ENCODE measurements at regions not wholly inside any gene's neighbourhood (a gene's known extent, or its start where the extent isn't known, plus 50 kb on each side); places are given as distances from the start of the nearest gene placed in this dataset.

DNA sequence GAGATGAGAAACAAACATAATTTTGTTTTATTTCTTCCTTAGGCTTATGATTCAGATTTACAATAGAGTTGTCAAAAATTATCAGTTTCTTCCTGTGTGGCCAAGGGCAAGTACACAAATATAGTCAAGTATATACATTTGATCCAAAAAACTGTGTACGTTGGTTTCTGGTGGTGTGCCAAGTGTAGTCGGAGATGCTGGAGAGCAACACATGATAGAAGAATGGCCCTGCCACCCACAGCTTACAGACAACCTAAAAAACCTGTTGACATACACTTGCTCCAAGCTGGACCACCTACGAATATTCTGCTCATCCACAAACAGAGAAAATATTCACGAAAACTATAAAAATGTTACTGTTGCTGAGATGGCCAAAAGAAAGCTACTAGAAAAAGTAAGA, 890.8 kb upstream of the PHF14 start:
- no peak for ATAC-seq

GRCh38 chr7:10083766-10084165, 889.9 kb upstream of the PHF14 start:
- DNase-seq (ENCODE audit: low spot score): no peak
- no peaks in the 10 kb centered on the region for H3K36me3 Mint-ChIP-seq
- H3K27ac Mint-ChIP-seq: no peak overlapping the region
- H3K9me3 Mint-ChIP-seq: peaks cover 10% of the 10 kb centered on the region
- no peak for ATAC-seq
- no peak overlapping the region for H3K4me3 Mint-ChIP-seq
- no peaks in the 10 kb centered on the region for H3K4me1 Mint-ChIP-seq (ENCODE audit: low read depth in 2 of 2)
- no peaks in the 10 kb centered on the region for H3K27me3 Mint-ChIP-seq

More for the DNA sequence above, 890.8 kb upstream of the PHF14 start:
- Mint-ChIP-seq H3K36me3 (no peaks in the 10 kb centered on the region), H3K27ac (no peak overlapping the region), H3K4me3 (no peak overlapping the region), H3K9me3 (peaks cover 10% of the 10 kb centered on the region), H3K4me1 (ENCODE audit: low read depth in 2 of 2) (no peaks in the 10 kb centered on the region), H3K27me3 (no peaks in the 10 kb centered on the region)
- no peak for DNase-seq (ENCODE audit: low spot score)

- ATAC-seq: no peak
- no peak for DNase-seq (ENCODE audit: low spot score)
- H3K27me3 Mint-ChIP-seq: no peaks in the 10 kb centered on the region
- H3K4me3 Mint-ChIP-seq: no peak overlapping the region
- peaks cover 11% of the 10 kb centered on the region for H3K9me3 Mint-ChIP-seq
- no peaks in the 10 kb centered on the region for H3K36me3 Mint-ChIP-seq
- no peak overlapping the region for H3K27ac Mint-ChIP-seq
- H3K4me1 Mint-ChIP-seq (ENCODE audit: low read depth in 2 of 2): no peaks in the 10 kb centered on the region
Observed at GRCh38 chr7:10085231-10085630, 888.4 kb upstream of the PHF14 start.

DNA sequence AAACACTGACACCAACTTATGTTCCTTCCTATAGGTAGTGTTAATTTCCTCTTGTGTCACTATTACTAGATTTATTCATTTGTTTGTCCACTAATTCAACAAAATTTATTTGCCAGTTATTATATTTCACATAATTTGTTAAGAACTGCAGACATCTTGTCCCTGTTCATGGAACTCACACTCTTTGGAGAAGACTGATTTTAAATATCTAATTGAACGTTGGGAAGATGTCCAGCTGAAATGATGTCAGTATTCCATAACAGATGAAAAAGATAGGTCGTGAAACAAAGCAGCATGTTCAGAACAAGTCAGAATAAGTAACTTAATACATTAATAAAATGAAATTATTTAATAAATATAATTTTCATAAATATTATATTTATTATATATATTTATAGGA, 873.1 kb upstream of the PHF14 start:
- H3K27ac Mint-ChIP-seq: no peak overlapping the region
- no peak for DNase-seq (ENCODE audit: low spot score)
- no peaks in the 10 kb centered on the region for H3K9me3 Mint-ChIP-seq
- ATAC-seq: no peak
- H3K4me3 Mint-ChIP-seq: no peak overlapping the region
- no peaks in the 10 kb centered on the region for H3K36me3 Mint-ChIP-seq
- no peaks in the 10 kb centered on the region for H3K4me1 Mint-ChIP-seq (ENCODE audit: low read depth in 2 of 2)
- no peaks in the 10 kb centered on the region for H3K27me3 Mint-ChIP-seq

GRCh38 chr7:10101351-10101750, 872.3 kb upstream of the PHF14 start:
- no peaks in the 10 kb centered on the region for H3K4me1 Mint-ChIP-seq (ENCODE audit: low read depth in 2 of 2)
- no peak overlapping the region for H3K27ac Mint-ChIP-seq
- DNase-seq (ENCODE audit: low spot score) (no peak), ATAC-seq (no peak)
- H3K4me3 Mint-ChIP-seq: no peak overlapping the region
- H3K9me3 Mint-ChIP-seq: no peaks in the 10 kb centered on the region
- H3K36me3 Mint-ChIP-seq: no peaks in the 10 kb centered on the region
- H3K27me3 Mint-ChIP-seq: no peaks in the 10 kb centered on the region

DNA sequence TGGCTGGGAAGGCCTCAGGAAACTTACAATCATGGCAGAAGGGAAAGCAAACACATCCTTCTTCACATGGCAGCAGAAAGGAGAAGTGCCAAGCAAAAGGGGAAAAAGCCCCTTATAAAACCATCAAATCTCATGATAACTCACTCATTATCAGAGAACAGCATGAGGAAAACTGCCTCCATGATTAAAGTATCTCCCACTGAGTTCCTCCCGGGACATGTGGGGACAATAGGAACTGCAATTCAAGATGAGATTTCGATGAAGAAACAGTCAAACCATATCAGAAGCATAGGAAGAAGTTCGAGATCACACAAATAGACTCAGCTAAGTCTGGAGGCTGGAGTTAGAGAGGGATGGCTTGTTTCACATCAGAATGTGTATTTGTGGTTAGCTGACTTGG, 869.4 kb upstream of the PHF14 start:
- Mint-ChIP-seq H3K4me3 (no peak overlapping the region), H3K9me3 (no peaks in the 10 kb centered on the region), H3K27me3 (no peaks in the 10 kb centered on the region), H3K36me3 (no peaks in the 10 kb centered on the region), H3K4me1 (ENCODE audit: low read depth in 2 of 2) (no peaks in the 10 kb centered on the region), H3K27ac (no peak overlapping the region)
- DNase-seq (ENCODE audit: low spot score): no peak
- ATAC-seq: no peak

GRCh38 chr7:10106609-10107008, 867.1 kb upstream of the PHF14 start:
- DNase-seq (ENCODE audit: low spot score): no peak
- Mint-ChIP-seq H3K4me1 (ENCODE audit: low read depth in 2 of 2) (no peaks in the 10 kb centered on the region), H3K27ac (no peak overlapping the region), H3K27me3 (no peaks in the 10 kb centered on the region), H3K4me3 (no peak overlapping the region), H3K36me3 (no peaks in the 10 kb centered on the region), H3K9me3 (no peaks in the 10 kb centered on the region)
- ATAC-seq: no peak

DNA sequence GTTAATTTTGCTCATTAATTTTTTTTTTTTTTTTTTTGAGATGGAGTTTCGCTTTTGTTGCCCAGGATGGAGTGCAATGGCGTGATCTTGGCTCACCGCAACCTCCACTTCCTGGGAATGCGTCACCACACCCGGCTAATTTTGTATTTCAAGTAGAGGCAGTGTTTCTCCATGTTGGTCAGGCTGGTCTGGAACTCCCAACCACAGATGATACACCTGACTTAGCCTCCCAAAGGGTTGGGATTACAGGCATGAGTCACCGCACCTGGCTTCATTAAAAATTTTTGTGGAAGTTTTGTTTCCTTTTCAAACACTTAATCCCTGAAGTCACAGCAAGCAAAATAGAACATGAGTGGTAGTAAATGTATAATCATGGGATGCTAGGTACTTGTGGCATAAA, 857.2 kb upstream of the PHF14 start:
- Mint-ChIP-seq H3K4me1 (ENCODE audit: low read depth in 2 of 2) (no peaks in the 10 kb centered on the region), H3K27me3 (no peaks in the 10 kb centered on the region), H3K9me3 (peaks cover 13% of the 10 kb centered on the region), H3K36me3 (peaks cover 7% of the 10 kb centered on the region), H3K27ac (no peak overlapping the region), H3K4me3 (no peak overlapping the region)
- DNase-seq (ENCODE audit: low spot score) (no peak), ATAC-seq (no peak)

DNA sequence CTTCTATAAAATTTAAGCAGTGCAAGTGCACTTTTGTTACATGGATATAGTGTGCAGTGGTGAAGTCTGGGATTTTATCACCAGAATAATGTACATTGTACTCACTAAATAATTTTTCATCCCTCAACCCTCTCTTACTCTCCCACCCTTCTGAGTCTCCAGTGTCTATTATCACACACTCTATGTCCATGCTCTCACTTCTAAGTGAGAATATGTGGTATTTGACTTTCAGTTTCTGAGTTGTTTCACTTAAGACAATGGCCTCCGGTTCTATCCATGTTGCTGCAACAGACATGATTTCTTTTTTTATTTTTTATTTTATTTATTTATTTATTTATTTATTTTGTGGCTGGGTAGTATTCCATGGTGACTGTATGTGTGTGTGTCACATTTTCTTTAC, 855.9 kb upstream of the PHF14 start:
- Mint-ChIP-seq H3K9me3 (peaks cover 11% of the 10 kb centered on the region), H3K4me3 (no peak overlapping the region), H3K4me1 (ENCODE audit: low read depth in 2 of 2) (no peaks in the 10 kb centered on the region), H3K27ac (no peak overlapping the region), H3K36me3 (peaks cover 7% of the 10 kb centered on the region), H3K27me3 (no peaks in the 10 kb centered on the region)
- DNase-seq (ENCODE audit: low spot score) (no peak), ATAC-seq (no peak)

GRCh38 chr7:10120936-10121335, 852.7 kb upstream of the PHF14 start:
- Mint-ChIP-seq H3K36me3 (peaks cover 7% of the 10 kb centered on the region), H3K4me3 (no peak overlapping the region), H3K27ac (no peak overlapping the region), H3K27me3 (no peaks in the 10 kb centered on the region), H3K4me1 (ENCODE audit: low read depth in 2 of 2) (no peaks in the 10 kb centered on the region), H3K9me3 (peaks cover 9% of the 10 kb centered on the region)
- no peak for ATAC-seq
- no peak for DNase-seq (ENCODE audit: low spot score)

- H3K9me3 Mint-ChIP-seq: peaks cover 9% of the 10 kb centered on the region
- no peak overlapping the region for H3K4me3 Mint-ChIP-seq
- no peaks in the 10 kb centered on the region for H3K4me1 Mint-ChIP-seq (ENCODE audit: low read depth in 2 of 2)
- H3K36me3 Mint-ChIP-seq: peaks cover 7% of the 10 kb centered on the region
- no peak for ATAC-seq
- no peak for DNase-seq (ENCODE audit: low spot score)
- no peak overlapping the region for H3K27ac Mint-ChIP-seq
- no peaks in the 10 kb centered on the region for H3K27me3 Mint-ChIP-seq
Observed at GRCh38 chr7:10121631-10122030, 852.0 kb upstream of the PHF14 start.

DNA sequence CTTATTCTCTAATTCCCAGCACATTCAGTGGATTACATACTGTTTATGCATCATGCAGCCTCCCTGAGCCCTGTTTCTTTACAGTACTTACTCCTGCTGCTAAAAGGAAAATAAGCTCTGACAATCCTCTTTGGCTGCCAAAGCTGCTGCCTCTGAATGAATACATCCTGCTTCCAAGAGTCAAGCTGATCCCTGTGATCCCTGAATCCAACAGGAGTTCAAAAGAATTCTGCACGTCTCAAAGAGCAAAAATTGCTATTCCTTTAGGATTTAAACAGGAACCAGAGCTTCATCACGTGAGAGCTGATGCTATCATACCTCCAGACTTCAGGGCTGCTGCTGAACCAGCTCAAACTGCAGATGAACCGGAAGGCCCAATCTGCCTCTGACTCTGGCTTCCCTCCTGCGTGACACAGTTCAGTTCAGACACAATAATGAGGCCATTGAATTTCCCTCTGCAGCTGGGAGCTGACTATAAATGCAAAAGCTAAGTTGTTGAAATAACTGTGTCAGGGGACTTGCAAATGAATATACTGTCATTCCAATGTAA, 851.0 kb upstream of the PHF14 start:
- peaks cover 4% of the 10 kb centered on the region for H3K36me3 Mint-ChIP-seq
- no peak for ATAC-seq
- no peak for DNase-seq (ENCODE audit: low spot score)
- H3K4me3 Mint-ChIP-seq: no peak overlapping the region
- no peaks in the 10 kb centered on the region for H3K27me3 Mint-ChIP-seq
- no peaks in the 10 kb centered on the region for H3K4me1 Mint-ChIP-seq (ENCODE audit: low read depth in 2 of 2)
- peaks cover 6% of the 10 kb centered on the region for H3K9me3 Mint-ChIP-seq
- no peak overlapping the region for H3K27ac Mint-ChIP-seq

- Mint-ChIP-seq H3K36me3 (no peaks in the 10 kb centered on the region), H3K27me3 (no peaks in the 10 kb centered on the region), H3K4me3 (no peak overlapping the region), H3K27ac (no peak overlapping the region), H3K4me1 (ENCODE audit: low read depth in 2 of 2) (no peaks in the 10 kb centered on the region), H3K9me3 (peaks cover 3% of the 10 kb centered on the region)
- DNase-seq (ENCODE audit: low spot score) (no peak), ATAC-seq (no peak)
Observed at GRCh38 chr7:10128748-10129147, 844.9 kb upstream of the PHF14 start.

DNA sequence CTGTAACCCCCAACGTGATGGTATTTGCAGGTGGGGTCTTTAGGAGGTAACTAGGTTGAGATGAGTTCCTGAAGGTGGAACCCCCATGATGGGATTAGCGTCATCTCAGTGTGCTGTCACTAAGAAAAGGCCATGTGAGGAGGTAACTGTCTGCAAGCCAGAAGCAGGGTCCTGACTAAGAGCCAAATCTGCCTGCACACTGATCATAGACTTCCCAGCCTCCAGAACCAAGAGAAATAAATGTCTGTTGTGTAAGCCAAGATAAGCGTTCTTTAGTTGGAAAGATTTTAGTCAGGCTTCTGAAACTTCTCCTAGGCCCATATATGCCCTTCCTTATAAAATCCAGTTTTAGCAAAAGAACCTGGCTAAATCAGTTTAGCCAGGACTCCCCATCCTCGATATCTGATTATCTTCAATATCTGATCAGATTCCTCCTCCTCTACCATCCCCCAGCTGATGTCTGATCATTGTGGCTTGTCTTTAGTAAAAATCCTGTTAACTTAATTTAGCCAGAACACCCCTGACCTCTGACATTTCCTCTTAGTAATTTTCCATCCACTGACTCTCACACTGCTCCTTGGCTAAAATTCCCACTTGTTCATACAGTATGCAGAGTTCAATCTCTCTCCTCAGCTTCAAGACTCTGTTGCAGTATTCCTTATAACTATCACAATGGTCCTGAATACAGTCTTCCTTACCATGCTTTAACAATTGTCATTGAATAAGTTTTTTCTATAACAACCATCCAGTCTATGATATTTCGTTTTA, 835.4 kb upstream of the PHF14 start:
- no peak overlapping the region for H3K4me3 Mint-ChIP-seq

GRCh38 chr7:10146271-10146670, 827.4 kb upstream of the PHF14 start:
- peaks cover 10% of the 10 kb centered on the region for H3K9me3 Mint-ChIP-seq
- DNase-seq (ENCODE audit: low spot score) (no peak), ATAC-seq (no peak)
- H3K27me3 Mint-ChIP-seq: no peaks in the 10 kb centered on the region
- no peak overlapping the region for H3K27ac Mint-ChIP-seq
- H3K4me1 Mint-ChIP-seq (ENCODE audit: low read depth in 2 of 2): no peaks in the 10 kb centered on the region
- H3K4me3 Mint-ChIP-seq: no peak overlapping the region
- no peaks in the 10 kb centered on the region for H3K36me3 Mint-ChIP-seq

More for the DNA sequence above, 835.4 kb upstream of the PHF14 start:
- Mint-ChIP-seq H3K27ac (no peak overlapping the region), H3K9me3 (peaks cover 7% of the 10 kb centered on the region), H3K27me3 (no peaks in the 10 kb centered on the region), H3K36me3 (no peaks in the 10 kb centered on the region), H3K4me1 (ENCODE audit: low read depth in 2 of 2) (no peaks in the 10 kb centered on the region)
- ATAC-seq (no peak), DNase-seq (ENCODE audit: low spot score) (no peak)
